NCI-H1092 (cell line): ENCODE measurements at regions not wholly inside any gene's neighbourhood (a gene's known extent, or its start where the extent isn't known, plus 50 kb on each side); places are given as distances from the start of the nearest gene placed in this dataset.

Experiments used
- DNase-seq: peaks from one replicate; lab custom pipeline; 2025; lab: John Stamatoyannopoulos, UW

DNA sequence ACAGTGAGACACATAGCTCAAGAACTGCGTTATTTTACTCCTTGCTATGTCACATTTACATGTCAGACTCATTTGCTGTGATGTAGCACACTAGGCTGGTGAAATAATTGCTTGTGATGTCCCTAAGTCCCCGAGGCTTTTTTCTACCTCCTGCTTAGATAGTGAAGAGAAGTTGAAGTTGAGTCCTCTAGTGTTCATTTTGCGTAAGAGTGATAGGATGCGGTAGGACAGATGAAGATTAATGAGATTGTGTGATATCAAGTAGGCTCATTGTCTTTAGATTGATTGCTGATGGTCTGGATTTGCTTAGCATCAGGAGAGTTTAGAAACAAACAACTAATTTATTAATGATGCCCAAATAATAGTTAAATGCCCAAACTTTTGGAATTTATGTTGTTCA lies 173.6 kb upstream of the NUDT6 start:
- DNase-seq: no peak

DNA sequence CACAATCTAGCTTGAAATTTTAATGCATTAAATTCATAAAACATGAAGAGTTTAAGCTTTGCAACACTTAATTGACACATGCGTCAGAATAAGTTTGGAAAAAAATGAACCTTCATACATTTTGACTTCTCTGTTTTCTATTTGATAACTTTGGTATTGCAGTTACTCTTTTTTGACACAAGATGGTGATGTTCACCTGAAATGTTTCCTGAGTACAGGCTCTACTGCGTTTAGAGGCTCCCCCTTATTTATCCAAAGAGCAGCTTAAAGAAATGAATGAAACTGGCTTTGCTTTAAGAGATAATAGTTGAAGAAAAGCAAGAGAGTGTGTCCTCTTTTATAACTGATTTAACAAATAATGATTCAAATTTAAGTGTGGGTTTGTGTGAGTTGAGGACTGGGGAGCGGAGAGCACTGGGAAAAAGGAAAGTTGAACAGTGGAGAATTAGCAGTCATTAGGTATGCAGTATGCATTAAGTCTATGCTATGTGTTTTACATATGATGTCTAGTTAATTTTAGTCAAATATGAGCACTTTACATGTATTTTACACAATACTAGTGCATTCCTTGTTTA lies 180.6 kb upstream of the NUDT6 start:
- no peak for DNase-seq

- DNase-seq: no peak
Measured at GRCh38 chr4:123104310-123105025, 182.1 kb upstream of the NUDT6 start.

- no peak for DNase-seq
Measured at GRCh38 chr4:123105026-123105420, 182.6 kb upstream of the NUDT6 start.

- DNase-seq: no peak
Measured at GRCh38 chr4:123106747-123107146, 184.3 kb upstream of the NUDT6 start.

DNA sequence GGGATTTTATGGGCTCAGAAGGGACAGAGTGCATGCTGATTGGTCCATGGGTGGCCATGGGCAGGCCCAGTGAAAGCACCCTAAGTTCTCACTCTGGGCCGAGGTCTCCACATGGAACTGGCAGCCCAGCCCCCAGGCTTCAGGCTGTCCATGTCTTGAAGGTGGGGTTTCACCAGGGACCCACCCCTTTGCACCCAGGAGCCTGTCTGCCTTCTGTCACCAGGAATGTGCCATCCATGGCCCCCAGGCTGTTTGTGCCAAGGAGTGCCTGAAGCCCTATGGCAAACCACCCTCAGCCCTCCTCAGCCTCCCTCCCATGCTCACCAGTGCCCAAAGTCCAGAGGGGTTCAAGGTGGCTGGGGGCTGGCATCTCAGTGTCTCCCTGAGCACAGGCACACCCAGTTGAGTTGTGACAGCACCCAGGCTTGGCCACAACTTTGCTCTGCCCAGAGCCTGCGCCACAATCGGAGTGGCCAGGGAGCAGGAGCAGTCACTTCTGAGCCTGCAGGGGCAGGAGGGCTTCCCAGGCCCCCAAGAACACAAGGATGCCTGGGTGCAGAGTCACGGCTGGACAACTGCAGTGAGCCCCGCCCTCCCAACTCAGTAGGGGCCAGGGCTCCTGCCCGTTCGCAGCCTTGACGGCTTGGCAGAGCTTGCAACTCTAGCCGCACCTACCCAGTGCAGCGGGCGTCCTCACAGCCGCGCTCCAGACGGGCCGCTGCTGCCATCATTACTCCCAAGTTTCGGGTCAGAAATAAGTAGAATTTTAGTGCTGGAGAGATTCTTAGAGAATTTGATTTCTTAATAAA lies 185.3 kb upstream of the NUDT6 start:
- DNase-seq: no peak

GRCh38 chr4:123109139-123109538 lies 186.7 kb upstream of the NUDT6 start:
- DNase-seq: no peak

DNA sequence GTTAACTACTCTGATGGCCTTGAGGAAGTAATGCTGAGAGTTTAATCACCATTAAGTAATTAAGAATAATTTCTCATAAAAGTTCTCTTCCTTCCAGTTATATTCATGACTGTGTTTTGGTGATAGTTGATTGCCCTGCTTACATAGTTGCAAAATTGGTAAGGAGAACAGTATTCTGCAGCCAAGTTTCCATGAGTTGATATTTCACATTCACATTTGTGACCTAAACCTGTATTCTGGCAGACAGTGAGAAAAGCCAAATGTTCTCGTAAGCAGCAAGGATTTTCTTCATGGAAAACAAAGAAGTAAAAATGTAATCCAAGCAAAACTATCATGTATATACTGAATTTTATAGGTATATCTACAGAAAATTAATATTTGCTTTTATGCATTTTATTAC lies 187.8 kb upstream of the NUDT6 start:
- DNase-seq: no peak

DNA sequence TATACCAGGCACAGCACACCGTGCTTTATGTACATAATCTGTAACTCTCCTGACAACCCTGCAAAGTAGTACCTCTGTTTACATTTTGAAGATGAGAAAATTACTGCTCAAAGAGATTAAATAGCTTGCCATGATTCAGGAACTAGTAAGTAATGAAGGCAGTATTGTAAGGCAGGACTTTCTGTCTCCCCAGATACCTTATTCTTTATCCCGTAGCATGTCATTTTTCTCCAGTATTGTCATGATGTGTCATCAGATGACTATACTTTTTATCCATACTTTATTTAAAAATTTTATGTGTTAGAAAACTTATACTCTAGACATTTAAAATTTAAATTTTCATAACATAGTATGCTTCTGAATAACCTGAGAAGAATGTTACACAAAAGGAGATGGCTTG lies 188.3 kb upstream of the NUDT6 start:
- no peak for DNase-seq

GRCh38 chr4:123113155-123113554 lies 190.8 kb upstream of the NUDT6 start:
- no peak for DNase-seq

- DNase-seq: no peak
Measured at GRCh38 chr4:123114084-123114914, 191.9 kb upstream of the NUDT6 start.

DNA sequence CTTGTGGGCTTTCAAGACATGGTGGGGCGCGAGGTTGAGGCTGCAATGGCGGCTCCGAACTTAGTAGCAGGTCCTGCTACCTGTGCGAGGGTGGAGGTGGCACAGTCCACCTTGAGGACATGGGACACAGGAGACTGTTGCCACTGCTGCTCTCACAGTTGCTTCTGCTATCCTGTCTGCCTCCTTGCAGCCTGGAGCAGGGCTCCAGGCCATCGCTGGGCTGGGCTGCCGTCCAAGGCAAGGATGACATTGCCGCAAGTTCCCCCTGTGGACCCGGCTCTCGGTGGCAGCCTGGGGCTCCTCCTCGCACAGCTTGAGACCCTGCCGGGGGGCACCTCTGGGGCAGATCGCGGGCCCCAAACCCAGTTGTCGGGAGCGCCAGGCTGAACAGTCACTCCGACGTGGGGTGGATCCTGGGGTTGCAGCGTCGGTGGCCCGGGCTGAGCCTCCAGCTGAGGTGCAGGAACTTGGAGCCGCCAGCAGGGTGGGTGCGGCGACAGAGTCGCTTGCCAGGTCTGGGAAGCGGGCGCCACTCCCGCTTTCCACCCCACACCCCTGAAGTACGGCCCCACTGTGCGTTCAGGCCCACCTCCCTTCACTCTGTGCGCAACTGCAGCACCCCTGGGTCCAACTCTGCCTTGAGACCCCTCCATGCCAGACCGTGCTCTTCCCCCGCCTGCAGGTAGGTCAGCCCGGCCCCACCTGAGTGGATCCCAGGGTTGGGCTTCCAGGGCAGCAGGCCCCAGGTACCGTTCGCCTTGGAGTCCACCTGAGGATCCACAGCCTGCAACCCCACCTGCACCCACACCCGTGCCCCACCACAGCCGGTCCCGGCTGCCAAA lies 192.7 kb upstream of the NUDT6 start:
- no peak for DNase-seq

GRCh38 chr4:123116412-123116811 lies 194.0 kb upstream of the NUDT6 start:
- DNase-seq: no peak

DNA sequence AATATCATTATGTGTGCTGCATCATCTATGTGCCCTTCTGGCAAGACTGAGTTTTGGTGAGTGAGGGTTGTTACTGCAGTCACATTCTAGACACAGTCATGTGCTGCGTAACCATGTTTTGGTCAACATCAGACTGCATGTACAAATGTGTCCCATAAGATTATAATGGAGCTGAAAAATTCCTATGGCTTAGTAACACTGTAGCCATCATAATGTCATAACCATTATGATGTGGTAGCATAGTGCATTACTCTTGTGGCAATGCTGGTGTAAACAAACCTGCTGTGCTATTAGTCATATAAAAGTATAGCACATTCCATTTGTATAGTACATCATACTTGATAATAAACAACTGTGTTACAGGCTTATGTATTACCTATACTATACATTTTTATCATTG lies 198.1 kb upstream of the NUDT6 start:
- DNase-seq: no peak

DNA sequence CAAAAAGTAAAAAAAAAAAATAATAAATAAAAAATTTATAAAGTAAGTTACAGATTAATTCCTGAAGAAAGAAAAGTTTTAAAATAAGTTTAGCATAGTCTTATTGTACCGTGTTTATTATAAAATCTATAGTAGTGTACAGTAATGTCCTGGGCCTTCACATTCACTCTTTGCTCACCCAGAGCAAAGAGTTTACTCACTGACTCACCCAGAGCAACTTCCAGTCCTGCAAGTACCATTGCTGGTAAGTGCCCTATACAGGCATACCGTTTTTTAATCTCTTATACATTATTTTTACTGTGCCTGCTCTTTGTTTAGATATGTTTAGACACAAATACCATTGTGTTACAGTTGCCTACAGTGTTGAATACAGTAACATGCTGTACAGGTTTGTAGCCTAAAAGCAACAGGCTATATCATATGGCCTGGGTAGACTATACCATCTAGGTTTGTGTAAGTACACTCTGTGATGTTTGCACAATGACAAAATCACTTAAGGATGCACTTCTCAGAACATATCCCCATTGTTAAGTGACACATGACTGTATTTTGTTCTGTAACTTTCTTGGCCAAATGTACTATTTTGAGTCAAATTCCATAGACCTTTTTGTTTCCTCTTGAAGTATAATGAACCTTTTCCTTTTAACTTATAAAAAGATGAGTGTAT lies 199.0 kb upstream of the NUDT6 start:
- DNase-seq: no peak

GRCh38 chr4:123125477-123125876 lies 203.1 kb upstream of the NUDT6 start:
- no peak for DNase-seq

DNA sequence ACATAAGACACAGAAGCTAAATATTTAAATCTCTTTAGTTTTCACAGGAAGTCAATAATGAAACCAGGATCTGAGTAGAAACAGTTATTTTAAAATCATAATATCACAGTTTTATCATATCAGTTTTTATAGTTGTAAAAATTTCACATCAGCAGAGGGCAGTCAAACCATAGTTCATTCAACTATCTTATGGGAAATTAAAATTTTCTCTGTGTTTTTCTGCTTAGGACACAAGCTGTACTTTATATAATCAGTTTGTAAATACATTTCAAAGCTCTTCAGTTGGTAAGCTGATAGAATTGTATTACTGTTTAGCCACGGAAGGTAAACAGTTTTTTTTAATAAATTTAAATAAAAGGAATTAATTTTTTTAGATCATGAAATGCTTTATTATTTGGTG lies 204.8 kb upstream of the NUDT6 start:
- DNase-seq: no peak

DNA sequence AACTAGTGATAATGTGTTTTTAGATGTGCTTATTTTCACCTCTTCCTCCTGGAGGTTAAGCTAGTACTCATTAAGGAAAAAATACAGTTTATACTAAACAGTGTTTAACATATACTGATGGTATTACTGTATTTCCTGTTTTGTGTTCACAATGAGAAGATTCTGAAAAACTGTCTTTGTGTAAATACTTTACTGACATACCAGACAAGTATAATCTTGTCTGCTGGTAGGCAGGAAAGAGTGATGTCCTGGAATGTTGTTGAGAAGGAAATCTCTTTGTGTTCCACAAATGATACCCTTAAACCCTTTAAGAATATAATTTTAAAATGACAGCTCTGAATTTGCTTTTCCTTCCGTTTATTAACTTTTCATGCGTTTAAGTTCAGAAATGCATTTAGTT lies 205.5 kb upstream of the NUDT6 start:
- DNase-seq: no peak

DNA sequence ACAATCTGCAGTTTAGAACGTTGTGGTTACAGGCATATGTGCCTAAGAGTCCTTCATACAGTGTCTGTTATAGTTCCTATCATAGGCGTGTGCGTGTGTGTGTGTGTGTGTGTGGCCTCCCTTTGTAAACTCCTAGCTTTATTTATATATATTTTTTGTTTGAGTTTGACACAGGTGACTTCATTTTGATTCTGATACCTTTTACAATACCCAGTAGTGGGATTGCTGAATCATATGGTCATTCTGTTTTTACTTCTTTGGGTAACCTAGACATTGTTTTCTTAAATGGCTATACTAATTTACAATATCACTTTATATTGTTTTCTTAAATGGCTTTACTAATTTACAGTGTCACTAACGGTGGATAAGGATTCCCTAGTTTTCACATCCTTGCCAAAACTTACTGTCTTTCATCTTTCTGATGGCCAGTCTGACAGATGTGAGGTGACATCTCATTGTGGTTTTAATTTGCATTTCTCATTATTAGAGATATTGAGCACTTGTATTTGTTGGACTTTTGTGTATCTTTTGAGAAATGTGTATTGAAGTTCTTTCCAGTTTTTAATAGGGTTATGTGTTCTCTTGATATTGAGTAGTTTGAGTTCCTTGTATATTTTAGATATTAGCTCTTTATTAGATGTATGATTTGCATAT lies 211.1 kb upstream of the NUDT6 start:
- DNase-seq: no peak

DNA sequence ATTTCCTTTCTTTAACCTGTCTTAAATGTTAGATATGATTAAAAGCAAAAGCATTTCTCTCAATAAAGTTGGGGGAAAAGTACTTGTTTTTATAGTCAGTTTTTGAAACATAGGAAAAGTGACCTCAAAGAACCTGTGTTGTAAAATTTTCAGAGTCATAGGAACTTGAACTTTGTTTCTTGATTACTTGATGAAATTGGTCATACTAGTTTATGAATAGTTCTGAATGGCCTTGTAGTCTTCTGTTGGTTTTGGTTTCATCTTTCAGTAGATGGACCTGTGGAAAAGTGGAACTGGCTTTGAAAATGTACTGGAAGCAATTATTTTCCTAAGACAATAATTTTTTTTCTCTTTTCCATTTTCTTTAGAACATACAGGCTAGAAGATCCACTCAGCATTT lies 222.2 kb upstream of the NUDT6 start:
- DNase-seq: no peak
